GM18505 (cell line): ENCODE measurements at regions not wholly inside any gene's neighbourhood (a gene's known extent, or its start where the extent isn't known, plus 50 kb on each side); places are given as distances from the start of the nearest gene placed in this dataset.
A peak's percentile ranks its signal among the peaks of the same experiment; 100 is the strongest.

Source experiments
- ATAC-seq: cut with Tn5 transposase; IDR thresholded peaks from one replicate; pipeline ENCODE4 v1.9.1; 2021; ENCODE audit not compliant: unreplicated experiment
- POLR2A ChIP-seq: IDR thresholded peaks from 4 replicates; pipeline ENCODE4 v1.6.1; 2011; ENCODE audit warnings: borderline replicate concordance; ENCODE audit not compliant: insufficient read depth, insufficient read length; ENCODE audit errors: extremely low read depth

GRCh38 chr9:20092561-20092960, 303.7 kb upstream of the SLC24A2 start:
- no peak for TF ChIP-seq POLR2A
- no peak for ATAC-seq

- ATAC-seq = no peak
- TF ChIP-seq POLR2A = no peak
Observed at GRCh38 chr9:20087481-20087880, 298.6 kb upstream of the SLC24A2 start.

DNA sequence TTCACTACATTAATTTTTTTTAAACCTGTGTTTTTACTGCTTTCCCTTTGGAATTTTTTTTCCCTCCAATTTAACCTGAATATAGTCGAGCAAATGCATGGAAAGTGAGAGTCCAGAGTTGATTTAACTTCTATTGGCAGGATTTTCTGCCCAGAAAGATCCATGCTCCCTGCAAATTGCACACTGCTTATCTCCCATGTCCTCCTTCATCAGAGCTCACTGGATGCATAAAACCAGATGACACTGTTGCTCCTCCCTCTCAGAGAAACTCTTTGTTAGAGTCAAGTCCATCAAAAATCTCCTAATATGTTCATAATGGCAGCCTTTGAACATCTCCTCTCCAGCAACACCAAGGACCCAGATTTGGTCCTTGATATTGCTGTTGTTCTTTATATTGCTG, 297.0 kb upstream of the SLC24A2 start:
- no peak for TF ChIP-seq POLR2A
- ATAC-seq = no peak

DNA sequence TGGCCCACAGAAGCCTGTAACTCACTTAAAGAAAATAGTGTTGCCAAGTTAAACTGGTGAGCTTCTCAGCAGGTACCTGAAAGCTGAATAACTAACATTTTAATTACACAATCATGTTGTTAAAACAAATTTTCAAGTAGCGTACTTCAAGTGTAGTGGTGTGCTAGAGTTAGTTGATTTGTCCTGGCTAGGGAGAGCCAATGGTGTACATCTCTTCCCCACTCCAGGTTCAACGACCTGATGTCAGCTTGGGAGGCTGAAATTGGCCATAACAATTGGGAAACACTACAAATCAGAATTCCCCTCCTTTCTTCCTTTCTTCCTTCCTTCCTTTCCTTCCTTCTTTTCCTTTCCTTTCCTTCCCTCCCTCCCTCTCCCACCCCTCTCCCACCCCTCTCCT, 295.3 kb upstream of the SLC24A2 start:
- no peak for TF ChIP-seq POLR2A
- no peak for ATAC-seq

DNA sequence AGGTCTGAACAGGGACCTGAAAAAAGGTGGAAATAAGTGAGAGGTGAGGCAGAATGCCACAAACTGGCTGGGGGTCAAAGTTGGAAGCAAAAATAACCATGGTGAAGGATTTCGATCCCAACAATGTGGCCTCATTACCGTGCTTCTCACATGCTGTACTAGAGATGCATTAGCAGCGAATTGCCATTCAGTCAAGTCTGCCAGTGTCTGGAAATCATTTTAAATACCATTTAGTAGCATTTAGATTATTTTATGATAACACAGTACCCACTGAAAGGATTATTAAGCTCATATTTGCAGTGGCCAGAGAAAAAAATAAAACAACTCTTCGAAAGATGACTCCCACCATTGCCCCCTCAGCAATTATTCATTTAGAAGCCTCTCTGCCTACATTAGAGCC, 294.6 kb upstream of the SLC24A2 start:
- ATAC-seq = no peak
- TF ChIP-seq POLR2A = no peak

DNA sequence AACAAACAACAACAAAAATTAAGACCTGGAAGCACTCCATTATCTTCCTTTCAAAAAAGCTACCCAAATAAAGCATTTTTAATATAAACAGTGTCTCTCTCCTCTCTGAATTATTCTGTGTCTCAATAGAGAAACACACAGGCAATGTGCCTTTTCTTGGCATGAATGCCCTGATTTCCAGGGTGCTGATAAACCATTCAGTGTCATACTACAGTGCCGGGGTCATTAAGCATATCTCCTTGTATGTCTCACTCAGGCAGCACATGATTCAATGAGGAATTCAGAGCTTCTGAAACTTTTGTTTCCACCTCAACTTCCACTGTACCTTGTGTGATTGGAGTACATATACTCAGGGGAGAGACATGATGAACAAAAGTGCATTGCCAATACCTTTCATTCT, 294.0 kb upstream of the SLC24A2 start:
- ATAC-seq = no peak

DNA sequence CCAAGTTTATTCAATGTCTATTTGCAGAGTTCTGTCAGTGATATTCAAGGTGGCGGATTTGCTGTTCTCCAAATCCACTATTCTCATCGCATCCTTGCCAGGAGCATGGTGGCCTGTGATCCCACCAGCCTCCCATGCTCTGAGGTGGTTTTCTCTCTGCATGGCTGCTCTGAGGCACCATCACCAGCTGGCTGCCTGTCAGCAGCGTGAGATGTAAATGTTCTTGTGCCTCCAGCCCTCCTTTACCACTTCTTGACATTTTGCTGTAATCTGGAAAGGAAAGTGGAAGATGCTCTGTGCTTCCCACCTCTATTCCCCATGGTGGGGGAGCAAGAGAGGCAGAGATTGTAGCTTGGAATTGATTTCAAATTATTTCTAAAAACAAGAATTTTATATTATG, 293.6 kb upstream of the SLC24A2 start:
- no peak for ATAC-seq
- TF ChIP-seq POLR2A = no peak

More for the DNA sequence above, 294.0 kb upstream of the SLC24A2 start:
- TF ChIP-seq POLR2A = no peak

DNA sequence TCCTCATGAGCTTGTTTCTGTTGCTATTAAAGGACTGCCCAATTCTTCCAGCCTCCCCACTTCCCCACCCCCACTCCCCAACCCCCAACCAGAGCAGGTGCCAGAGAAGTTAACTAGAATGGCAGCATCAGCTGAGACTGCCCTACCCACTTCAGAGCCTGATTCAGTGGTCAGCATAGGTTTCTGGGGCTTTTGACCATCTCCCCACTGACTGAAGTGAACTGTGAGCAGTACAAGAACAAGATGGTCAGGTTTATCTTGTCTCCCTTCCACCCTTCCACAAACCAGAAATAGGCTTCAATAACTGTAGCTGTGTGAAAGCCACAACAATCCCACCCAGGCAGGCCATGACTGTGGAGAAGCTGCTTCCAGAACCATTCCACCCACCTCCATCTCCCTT, 289.4 kb upstream of the SLC24A2 start:
- ATAC-seq = no peak
- no peak for TF ChIP-seq POLR2A

- no peak for TF ChIP-seq POLR2A
Observed at GRCh38 chr9:20074291-20074690, 285.5 kb upstream of the SLC24A2 start.

GRCh38 chr9:20070336-20070735, 281.5 kb upstream of the SLC24A2 start:
- no peak for TF ChIP-seq POLR2A
- no peak for ATAC-seq

More at GRCh38 chr9:20074291-20074690, 285.5 kb upstream of the SLC24A2 start:
- ATAC-seq = no peak

- TF ChIP-seq POLR2A = no peak
- no peak for ATAC-seq
Observed at GRCh38 chr9:20065796-20066700, 277.2 kb upstream of the SLC24A2 start.

GRCh38 chr9:20065046-20065445, 276.2 kb upstream of the SLC24A2 start:
- ATAC-seq = no peak
- TF ChIP-seq POLR2A = no peak

DNA sequence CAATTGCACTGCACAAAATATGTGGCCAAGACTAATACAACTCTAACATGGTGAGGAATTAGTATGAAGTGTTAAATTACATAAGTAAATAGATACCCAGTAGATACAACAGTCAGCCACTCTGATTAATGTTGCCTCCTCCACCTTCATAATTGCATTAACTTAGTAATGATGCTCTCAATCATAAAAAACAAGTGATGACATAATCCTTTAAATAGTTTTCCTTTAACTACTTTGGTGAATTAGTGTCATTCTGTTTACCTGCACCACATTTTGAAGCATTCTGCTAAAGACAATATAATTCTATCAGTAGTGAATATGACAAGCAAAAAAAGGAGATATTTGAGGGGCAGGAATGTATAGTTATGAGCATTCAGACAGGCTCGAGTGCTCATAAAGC, 265.9 kb upstream of the SLC24A2 start:
- no peak for ATAC-seq
- TF ChIP-seq POLR2A = no peak

DNA sequence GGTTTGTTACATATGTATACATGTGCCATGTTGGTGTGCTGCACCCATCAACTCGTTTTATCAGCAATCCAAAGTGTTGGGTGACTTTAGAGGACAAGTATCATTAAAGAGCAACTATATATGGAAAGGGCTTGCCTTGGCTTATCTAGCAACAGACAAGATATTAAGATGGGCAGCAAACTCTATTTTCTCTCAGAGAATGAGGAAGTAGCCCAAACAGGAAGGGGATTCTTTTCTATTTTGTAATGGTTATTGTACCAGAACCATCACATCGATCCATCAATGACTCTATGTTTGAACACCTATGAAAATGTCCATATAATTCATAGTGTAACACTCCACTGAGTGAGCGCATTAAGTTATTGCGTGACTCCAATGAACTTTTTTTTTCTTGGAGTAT, 260.1 kb upstream of the SLC24A2 start:
- TF ChIP-seq POLR2A = no peak
- peak; percentile 48 for ATAC-seq

GRCh38 chr9:20048437-20048836, 259.6 kb upstream of the SLC24A2 start:
- ATAC-seq = peak; percentile 48
- TF ChIP-seq POLR2A = no peak

DNA sequence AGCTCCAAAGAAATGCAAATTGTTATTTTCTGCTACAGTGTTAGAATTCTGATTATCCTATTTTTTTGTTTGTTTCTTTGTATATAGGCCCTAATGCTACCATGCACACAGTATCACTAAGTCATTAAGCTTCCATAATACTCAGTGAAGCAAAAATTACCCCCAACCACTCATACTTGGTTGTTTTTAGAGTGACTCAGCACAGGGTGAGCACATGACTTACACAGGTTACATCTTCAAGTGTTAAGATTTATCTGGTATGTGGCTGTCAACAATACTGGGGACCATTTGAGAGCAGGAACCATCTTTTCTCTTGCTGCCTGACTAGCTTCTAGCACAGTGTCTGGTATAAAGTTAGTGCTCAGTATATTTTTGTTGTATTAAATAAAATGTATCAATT, 255.8 kb upstream of the SLC24A2 start:
- no peak for TF ChIP-seq POLR2A
- no peak for ATAC-seq

GRCh38 chr9:20043461-20043860, 254.6 kb upstream of the SLC24A2 start:
- TF ChIP-seq POLR2A = no peak
- no peak for ATAC-seq
